K562 (cell line): ENCODE measurements at regions not wholly inside any gene's neighbourhood (a gene's known extent, or its start where the extent isn't known, plus 50 kb on each side); places are given as distances from the start of the nearest gene placed in this dataset.

ENCODE experiments used
- BHLHE40 ChIP-seq: IDR thresholded peaks from 2 replicates; pipeline ENCODE4 v1.6.1; 2011; ENCODE audit warnings: low read length, improper control_type of control experiment
- EZH2 ChIP-seq: IDR thresholded peaks from 2 replicates; pipeline ENCODE4 v1.6.1; 2012; ENCODE audit warnings: low read depth, mild to moderate bottlenecking, inconsistent platforms, low read length, borderline replicate concordance
- JUND ChIP-seq, 2 experiments: IDR thresholded peaks; 2 replicates in 1 of 2; 3 replicates in 1 of 2; pipeline ENCODE4 v1.6.1; 2011; ENCODE audit warnings: borderline replicate concordance in 2 of 2, low read depth in 2 of 2, low read length in 2 of 2, improper control_type of control experiment in 1 of 2, missing biosample characterization in 1 of 2, missing genetic modification characterization in 1 of 2, missing genetic modification reagents in 1 of 2
- NFYB ChIP-seq: IDR thresholded peaks from 2 replicates; pipeline ENCODE4 v1.6.1; 2011; ENCODE audit warnings: mild to moderate bottlenecking, moderate library complexity; ENCODE audit not compliant: insufficient read length; ENCODE audit errors: extremely low read depth
- PPARD ChIP-seq: fragments of 250-450 bp; sonication (Bioruptor Pico); IDR thresholded peaks from 2 replicates; pipeline ENCODE4 v1.8.0; 2022; ENCODE audit warnings: inconsistent platforms, mild to moderate bottlenecking, moderate library complexity
- PRDM10 ChIP-seq: fragments of 450-650 bp; IDR thresholded peaks from 2 replicates; pipeline ENCODE4 v1.6.1; 2018; ENCODE audit not compliant: partially characterized antibody
- PRMT5 ChIP-seq: sonication (generic); formaldehyde crosslinking; IDR thresholded peaks from 2 replicates; pipeline ENCODE4 v1.5.0; 2020; ENCODE audit warnings: missing genetic modification reagents
- SMAD3 ChIP-seq: fragments of 450-650 bp; formaldehyde crosslinking; conservative IDR thresholded peaks from 2 replicates; pipeline ENCODE4 v1.4.0; 2020; ENCODE audit warnings: mild to moderate bottlenecking
- ZNF57 ChIP-seq: fragments of 450-650 bp; formaldehyde crosslinking; IDR thresholded peaks from 2 replicates; pipeline ENCODE4 v1.4.0; 2020; ENCODE audit warnings: mild to moderate bottlenecking, moderate library complexity
- ZSCAN32 ChIP-seq: fragments of 450-650 bp; formaldehyde crosslinking; IDR thresholded peaks from 2 replicates; pipeline ENCODE4 v1.4.0; 2020; ENCODE audit warnings: mild to moderate bottlenecking, moderate library complexity

- no peak for TF ChIP-seq ZSCAN32 (CRISPR knock-in tag)
- no peak for TF ChIP-seq PRDM10
- no peak for TF ChIP-seq SMAD3 (CRISPR knock-in tag)
- no peak for TF ChIP-seq ZNF57 (CRISPR knock-in tag)
- TF ChIP-seq BHLHE40: no peak
- TF ChIP-seq PRMT5 (CRISPR knock-in tag): no peak
- no peak for TF ChIP-seq PPARD (CRISPR knock-in tag)
- no peak for TF ChIP-seq JUND (IDR thresholded peaks at IDR 0.05; ENCODE audit: borderline replicate concordance, low read depth, low read length)
- no peak for TF ChIP-seq JUND (tag; IDR thresholded peaks at IDR 0.05; ENCODE audit: borderline replicate concordance, low read depth, low read length)
- no peak for TF ChIP-seq EZH2
- TF ChIP-seq NFYB: no peak
Measured at GRCh38 chr2:142415461-142415860, 284.6 kb upstream of the LRP1B start.
